OCI-LY7 (cell line): ENCODE measurements at regions not wholly inside any gene's neighbourhood (a gene's known extent, or its start where the extent isn't known, plus 50 kb on each side); places are given as distances from the start of the nearest gene placed in this dataset.
"Not testable (repeated sequence)": the region's sequence is repeated elsewhere in the genome, so short reads cannot be mapped to it uniquely, and the experiment has no call there.

Source experiments
- BruUV-seq: library from RNA; stranded (reverse); fragments of 400-500 nt; replicated peaks from 2 replicates; lab custom pipeline; 2021; lab: Mats Ljungman, UMichigan
- CTCF ChIA-PET: fragments of 300-600 bp; sonication (Branson Sonifier 250); formaldehyde crosslinking; loops from one replicate; lab custom pipeline; 2022; ENCODE audit warnings: antibody characterized with exemption; ENCODE audit not compliant: unreplicated experiment; lab: Charles Lee
- POLR2A ChIA-PET: fragments of 300-600 bp; sonication (Branson Sonifier 250); formaldehyde crosslinking; loops from one replicate; lab custom pipeline; 2022; ENCODE audit warnings: antibody characterized with exemption; lab: Charles Lee
- DNase-seq: peaks from one replicate; pipeline ENCODE4 v3.0.0-alpha.2; 2015; ENCODE audit warnings: low spot score
- H2AFZ ChIP-seq: fragments of 200-600 bp; sonication (generic), shearing (Covaris generic); 2 replicates; pipeline ENCODE4 v1.6.1; 2014; ENCODE audit warnings: mild to moderate bottlenecking, antibody characterized with exemption, low read length, moderate library complexity
- H3K27ac ChIP-seq: fragments of 200-600 bp; sonication (generic); 2 replicates; pipeline ENCODE4 v1.5.1; 2014; ENCODE audit warnings: mixed run types, low read depth, mild to moderate bottlenecking, moderate library complexity, low read length, inconsistent platforms; ENCODE audit not compliant: poor library complexity, severe bottlenecking
- H3K36me3 ChIP-seq: fragments of 200-600 bp; sonication (generic); 2 replicates; pipeline ENCODE4 v1.6.1; 2014; ENCODE audit warnings: mild to moderate bottlenecking, antibody characterized with exemption, low read length, moderate library complexity, mixed read lengths; ENCODE audit not compliant: insufficient read depth
- H3K4me1 ChIP-seq: fragments of 200-600 bp; sonication (generic); 2 replicates; pipeline ENCODE4 v1.5.1; 2014; ENCODE audit warnings: mild to moderate bottlenecking, low read length; ENCODE audit not compliant: insufficient read depth, poor library complexity, severe bottlenecking
- H3K4me2 ChIP-seq: fragments of 200-600 bp; sonication (generic); 2 replicates; pipeline ENCODE4 v1.6.1; 2014; ENCODE audit warnings: mild to moderate bottlenecking, low read length
- H3K4me3 ChIP-seq: fragments of 200-600 bp; sonication (generic); 2 replicates; pipeline ENCODE4 v1.5.1; 2014; ENCODE audit warnings: mild to moderate bottlenecking, low read depth, low read length; ENCODE audit not compliant: poor library complexity, severe bottlenecking
- H3K79me2 ChIP-seq: fragments of 200-600 bp; sonication (generic); 2 replicates; pipeline ENCODE4 v1.6.1; 2016; ENCODE audit warnings: low read depth, mild to moderate bottlenecking, low read length, moderate library complexity, mixed read lengths; ENCODE audit not compliant: insufficient read depth
- H3K9me2 ChIP-seq: fragments of 200-600 bp; sonication (generic); 2 replicates; pipeline ENCODE4 v1.6.1; 2016; ENCODE audit warnings: mild to moderate bottlenecking, low read length, mixed read lengths; ENCODE audit not compliant: insufficient read depth
- H3K9me3 ChIP-seq: fragments of 200-600 bp; sonication (generic); 2 replicates; pipeline ENCODE4 v1.6.1; 2014; ENCODE audit warnings: mild to moderate bottlenecking, mixed run types, low read length, mixed read lengths
- H4K20me1 ChIP-seq: fragments of 200-600 bp; sonication (generic); 2 replicates; pipeline ENCODE4 v1.6.1; 2014; ENCODE audit warnings: mild to moderate bottlenecking, antibody characterized with exemption, low read length, moderate library complexity, mixed read lengths; ENCODE audit not compliant: insufficient read depth
- EZH2phosphoT487 ChIP-seq: fragments of 200-600 bp; sonication (generic); IDR thresholded peaks from 2 replicates; pipeline ENCODE4 v1.6.1; 2018; ENCODE audit warnings: low read depth, borderline replicate concordance, mild to moderate bottlenecking, mixed run types, antibody characterized with exemption, low read length, moderate library complexity, mixed read lengths
- intact Hi-C: fragments of 100-400 bp; cut with micrococcal nuclease; formaldehyde crosslinking; loops from one replicate; pipeline ENCODE4 v1.10.0; 2022; ENCODE audit not compliant: unreplicated experiment
- TF ChIP-seq, protein P1 (sequence below): fragments of 200-600 bp; sonication (generic); conservative IDR thresholded peaks from 2 replicates; pipeline ENCODE4 v1.5.1; 2014; ENCODE audit warnings: mild to moderate bottlenecking, antibody characterized with exemption, low read length, moderate library complexity, mixed read lengths

DNA sequence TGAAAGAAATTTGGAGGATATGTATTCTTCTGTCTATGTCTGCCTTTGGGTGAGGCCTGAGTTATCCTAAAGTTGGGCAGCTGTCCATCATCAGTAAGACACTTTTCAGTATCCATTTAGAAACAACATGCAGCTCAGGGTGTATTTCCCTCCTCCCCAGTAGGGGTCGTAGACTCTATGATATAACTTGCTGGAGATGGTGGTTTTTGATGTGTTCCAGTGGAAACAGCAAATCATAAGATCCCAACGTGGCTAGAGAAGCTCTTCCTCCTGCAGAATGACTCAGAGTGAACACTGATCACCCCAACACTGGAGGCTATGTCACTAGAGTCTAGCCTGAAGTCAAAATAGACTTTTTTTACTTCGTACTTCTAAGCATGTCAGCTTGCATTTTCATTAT, 331.6 kb upstream of the STXBP6 start:
- Histone ChIP-seq H2AFZ (no peak overlapping the region), H4K20me1 (no peaks in the 10 kb centered on the region), H3K79me2 (no peaks in the 10 kb centered on the region), H3K36me3 (no peaks in the 10 kb centered on the region), H3K9me3 (no peaks in the 10 kb centered on the region), H3K4me2 (no peak overlapping the region), H3K4me1 (no peaks in the 10 kb centered on the region), H3K9me2 (no peaks in the 10 kb centered on the region), H3K4me3 (no peak overlapping the region), H3K27ac (no peak overlapping the region)
- BruUV-seq = no TSS peak
- ChIA-PET POLR2A (interaction anchor here (0.5 kb wide), 2 partner anchors 124 to 947 kb away, joined by 4 read pairs; no protein-coding TSS in a partner anchor), CTCF (no interaction called here)
- TF ChIP-seq, protein P1, sequence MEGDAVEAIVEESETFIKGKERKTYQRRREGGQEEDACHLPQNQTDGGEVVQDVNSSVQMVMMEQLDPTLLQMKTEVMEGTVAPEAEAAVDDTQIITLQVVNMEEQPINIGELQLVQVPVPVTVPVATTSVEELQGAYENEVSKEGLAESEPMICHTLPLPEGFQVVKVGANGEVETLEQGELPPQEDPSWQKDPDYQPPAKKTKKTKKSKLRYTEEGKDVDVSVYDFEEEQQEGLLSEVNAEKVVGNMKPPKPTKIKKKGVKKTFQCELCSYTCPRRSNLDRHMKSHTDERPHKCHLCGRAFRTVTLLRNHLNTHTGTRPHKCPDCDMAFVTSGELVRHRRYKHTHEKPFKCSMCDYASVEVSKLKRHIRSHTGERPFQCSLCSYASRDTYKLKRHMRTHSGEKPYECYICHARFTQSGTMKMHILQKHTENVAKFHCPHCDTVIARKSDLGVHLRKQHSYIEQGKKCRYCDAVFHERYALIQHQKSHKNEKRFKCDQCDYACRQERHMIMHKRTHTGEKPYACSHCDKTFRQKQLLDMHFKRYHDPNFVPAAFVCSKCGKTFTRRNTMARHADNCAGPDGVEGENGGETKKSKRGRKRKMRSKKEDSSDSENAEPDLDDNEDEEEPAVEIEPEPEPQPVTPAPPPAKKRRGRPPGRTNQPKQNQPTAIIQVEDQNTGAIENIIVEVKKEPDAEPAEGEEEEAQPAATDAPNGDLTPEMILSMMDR = peak; percentile 70
- TF ChIP-seq EZH2phosphoT487 = no peak
- intact Hi-C loops = no loop called here
- peak; percentile 5 for DNase-seq

- H3K9me3 ChIP-seq = no peaks in the 10 kb centered on the region
- intact Hi-C loops = no loop called here
- no peak overlapping the region for H3K27ac ChIP-seq
- H2AFZ ChIP-seq = no peak overlapping the region
- H3K4me3 ChIP-seq = no peak overlapping the region
- H3K36me3 ChIP-seq = no peaks in the 10 kb centered on the region
- DNase-seq = no peak
- ChIA-PET POLR2A (no interaction called here), CTCF (no interaction called here)
- TF ChIP-seq, protein P1 = no peak
- TF ChIP-seq EZH2phosphoT487 = no peak
- no TSS peak for BruUV-seq
- no peak overlapping the region for H3K4me2 ChIP-seq
- H3K4me1 ChIP-seq = no peaks in the 10 kb centered on the region
- no peaks in the 10 kb centered on the region for H3K9me2 ChIP-seq
- H3K79me2 ChIP-seq = no peaks in the 10 kb centered on the region
- no peaks in the 10 kb centered on the region for H4K20me1 ChIP-seq
Observed at GRCh38 chr14:25375639-25376038, 325.7 kb upstream of the STXBP6 start.

DNA sequence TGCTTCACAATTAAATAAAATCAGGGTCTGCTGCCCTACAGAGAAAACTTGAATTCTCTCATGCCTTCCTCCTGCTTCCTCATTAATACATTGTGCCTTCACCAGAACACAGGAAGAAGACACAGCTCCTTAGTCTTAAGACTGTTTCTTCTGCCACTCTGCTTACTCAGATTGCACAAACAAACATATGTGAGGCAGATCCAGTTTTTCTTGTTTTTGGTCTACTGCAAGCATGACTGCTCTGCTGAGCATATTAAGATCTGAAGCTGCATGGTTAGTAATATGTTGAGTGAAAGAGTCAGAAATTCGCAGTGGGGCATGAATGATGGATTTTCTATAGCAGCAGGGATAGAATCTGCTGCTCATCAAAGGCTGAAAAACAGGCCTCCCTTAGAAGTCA, 321.1 kb upstream of the STXBP6 start:
- ChIA-PET CTCF (no interaction called here), POLR2A (no interaction called here)
- no peak overlapping the region for H3K4me2 ChIP-seq
- H3K9me3 ChIP-seq = no peaks in the 10 kb centered on the region
- no peak overlapping the region for H3K27ac ChIP-seq
- no peak overlapping the region for H2AFZ ChIP-seq
- H3K9me2 ChIP-seq = no peaks in the 10 kb centered on the region
- TF ChIP-seq EZH2phosphoT487 = no peak
- TF ChIP-seq, protein P1 = no peak
- no peak overlapping the region for H3K4me3 ChIP-seq
- intact Hi-C loops = no loop called here
- H4K20me1 ChIP-seq = no peaks in the 10 kb centered on the region
- no peak for DNase-seq
- H3K4me1 ChIP-seq = no peaks in the 10 kb centered on the region
- no peaks in the 10 kb centered on the region for H3K36me3 ChIP-seq
- no peaks in the 10 kb centered on the region for H3K79me2 ChIP-seq
- no TSS peak for BruUV-seq

- H3K9me3 ChIP-seq, H3K27ac ChIP-seq, H3K36me3 ChIP-seq, H3K4me2 ChIP-seq, BruUV-seq, H3K4me1 ChIP-seq, H3K79me2 ChIP-seq, H3K4me3 ChIP-seq, H3K9me2 ChIP-seq, POLR2A ChIA-PET, CTCF ChIA-PET, DNase-seq, H2AFZ ChIP-seq, intact Hi-C loops, H4K20me1 ChIP-seq: not testable (repeated sequence)
Observed at GRCh38 chr14:25370057-25370456, 320.1 kb upstream of the STXBP6 start.
